Stimulated activated naive B cell treated with anti-CD40 and anti-IgM and Interleukin-4, amounts not matched to agents 10 μg/mL and 1 μg/mL and 100 μg/mL, for 72 hours (primary cell): ENCODE measurements at regions not wholly inside any gene's neighbourhood (a gene's known extent, or its start where the extent isn't known, plus 50 kb on each side); places are given as distances from the start of the nearest gene placed in this dataset.
"Not testable (repeated sequence)": the region's sequence is repeated elsewhere in the genome, so short reads cannot be mapped to it uniquely, and the experiment has no call there.

Experiments used
- ATAC-seq, 2 donors: fragments of 150-1000 bp; cut with Tn5 transposase; replicated peaks; 2 replicates each; pipeline ENCODE4 v1.10.0; 2021; ENCODE audit warnings: moderate library complexity in 1 of 2
- DNase-seq: peaks from one replicate; pipeline ENCODE4 v3.0.0; 2021
- H3K27ac Mint-ChIP-seq: one replicate; pipeline ENCODE4 v1.8.0; 2022; ENCODE audit warnings: mild to moderate bottlenecking, mixed read lengths
- H3K27me3 Mint-ChIP-seq, 2 donors: one replicate each; pipeline ENCODE4 v1.8.0; 2022; ENCODE audit warnings: mixed read lengths in 2 of 2
- H3K36me3 Mint-ChIP-seq, 2 donors: one replicate each; pipeline ENCODE4 v1.8.0; 2022; ENCODE audit warnings: mixed read lengths in 2 of 2, mild to moderate bottlenecking in 1 of 2
- H3K4me1 Mint-ChIP-seq, 2 donors: one replicate each; pipeline ENCODE4 v1.8.0; 2022; ENCODE audit warnings: mixed read lengths in 2 of 2, mild to moderate bottlenecking in 1 of 2
- H3K4me3 Mint-ChIP-seq, 2 donors: one replicate each; pipeline ENCODE4 v1.8.0; 2022; ENCODE audit warnings: mild to moderate bottlenecking in 2 of 2, mixed read lengths in 2 of 2, moderate library complexity in 1 of 2
- H3K9me3 Mint-ChIP-seq, 2 donors: one replicate each; pipeline ENCODE4 v1.8.0; 2022; ENCODE audit warnings: mixed read lengths in 2 of 2, mild to moderate bottlenecking in 1 of 2

GRCh38 chr9:87187656-87188055 is 240.3 kb upstream of the GAS1 start:
- DNase-seq (no peak), ATAC-seq (no peak)
- H3K36me3 Mint-ChIP-seq = no peaks in the 10 kb centered on the region
- H3K9me3 Mint-ChIP-seq = peaks cover 0 to 2% of the 10 kb centered on the region in 2 donors
- no peak overlapping the region for H3K27ac Mint-ChIP-seq
- H3K27me3 Mint-ChIP-seq = no peaks in the 10 kb centered on the region
- no peaks in the 10 kb centered on the region for H3K4me1 Mint-ChIP-seq
- H3K4me3 Mint-ChIP-seq = no peak overlapping the region

GRCh38 chr9:87189006-87189405 is 241.7 kb upstream of the GAS1 start:
- Mint-ChIP-seq H3K27ac (no peak overlapping the region), H3K36me3 (no peaks in the 10 kb centered on the region), H3K4me1 (no peaks in the 10 kb centered on the region), H3K4me3 (no peak overlapping the region), H3K9me3 (no peaks in the 10 kb centered on the region), H3K27me3 (no peaks in the 10 kb centered on the region)
- ATAC-seq (no peak), DNase-seq (no peak)

- Mint-ChIP-seq H3K9me3 (no peaks in the 10 kb centered on the region), H3K4me1 (no peaks in the 10 kb centered on the region), H3K27ac (no peak overlapping the region), H3K27me3 (no peaks in the 10 kb centered on the region), H3K36me3 (no peaks in the 10 kb centered on the region), H3K4me3 (no peak overlapping the region)
- no peak for DNase-seq
- ATAC-seq = no peak
Measured at GRCh38 chr9:87193151-87193550, 245.8 kb upstream of the GAS1 start.

DNA sequence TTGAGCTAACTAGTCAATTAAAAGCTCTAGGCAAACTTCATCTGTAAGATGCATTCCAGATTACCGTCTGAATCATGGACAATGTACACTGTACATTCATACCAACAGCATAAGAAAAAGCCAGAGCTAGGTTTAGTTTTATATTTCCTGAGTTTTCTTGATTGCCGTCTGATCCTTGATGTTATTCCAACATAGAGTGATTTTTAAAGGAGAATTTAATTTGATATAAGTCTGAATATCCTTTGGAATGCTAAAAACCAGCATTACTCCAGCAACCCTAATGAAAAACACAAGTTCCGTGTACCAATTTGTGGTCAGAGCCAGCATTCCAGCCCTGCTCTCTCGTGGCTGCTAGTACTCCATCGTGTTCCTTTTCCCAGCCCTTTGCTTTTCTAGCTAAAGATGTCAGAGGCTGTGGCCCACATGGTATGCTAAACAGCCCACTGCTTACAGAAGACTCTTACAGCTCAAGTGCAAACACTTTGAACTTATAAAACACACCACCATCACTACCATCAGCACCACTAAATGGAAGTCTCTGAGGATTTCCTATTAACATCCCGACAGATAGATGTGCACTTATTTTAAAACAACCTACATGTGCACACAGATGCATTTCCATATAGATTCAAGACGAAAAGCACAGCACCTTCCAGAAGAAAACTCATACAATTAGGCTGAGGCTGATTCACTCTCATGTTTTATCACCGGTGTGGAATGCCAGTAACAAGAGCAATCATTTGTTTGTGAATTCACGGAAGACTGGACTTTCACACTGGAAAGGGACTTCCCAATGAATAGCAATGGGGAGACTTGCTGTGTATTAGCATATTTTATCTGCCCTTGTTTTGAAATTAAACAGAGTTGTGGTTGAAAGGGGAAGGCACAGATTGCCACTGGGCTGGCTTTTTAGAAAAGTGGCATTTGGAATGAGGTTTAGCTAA is 246.9 kb upstream of the GAS1 start:
- Mint-ChIP-seq H3K4me3 (no peak overlapping the region), H3K9me3 (no peaks in the 10 kb centered on the region), H3K4me1 (no peaks in the 10 kb centered on the region), H3K27ac (no peak overlapping the region), H3K27me3 (no peaks in the 10 kb centered on the region), H3K36me3 (no peaks in the 10 kb centered on the region)
- no peak for ATAC-seq
- DNase-seq = no peak

- no peak for ATAC-seq
Measured at GRCh38 chr9:87195306-87195705, 248.0 kb upstream of the GAS1 start.

DNA sequence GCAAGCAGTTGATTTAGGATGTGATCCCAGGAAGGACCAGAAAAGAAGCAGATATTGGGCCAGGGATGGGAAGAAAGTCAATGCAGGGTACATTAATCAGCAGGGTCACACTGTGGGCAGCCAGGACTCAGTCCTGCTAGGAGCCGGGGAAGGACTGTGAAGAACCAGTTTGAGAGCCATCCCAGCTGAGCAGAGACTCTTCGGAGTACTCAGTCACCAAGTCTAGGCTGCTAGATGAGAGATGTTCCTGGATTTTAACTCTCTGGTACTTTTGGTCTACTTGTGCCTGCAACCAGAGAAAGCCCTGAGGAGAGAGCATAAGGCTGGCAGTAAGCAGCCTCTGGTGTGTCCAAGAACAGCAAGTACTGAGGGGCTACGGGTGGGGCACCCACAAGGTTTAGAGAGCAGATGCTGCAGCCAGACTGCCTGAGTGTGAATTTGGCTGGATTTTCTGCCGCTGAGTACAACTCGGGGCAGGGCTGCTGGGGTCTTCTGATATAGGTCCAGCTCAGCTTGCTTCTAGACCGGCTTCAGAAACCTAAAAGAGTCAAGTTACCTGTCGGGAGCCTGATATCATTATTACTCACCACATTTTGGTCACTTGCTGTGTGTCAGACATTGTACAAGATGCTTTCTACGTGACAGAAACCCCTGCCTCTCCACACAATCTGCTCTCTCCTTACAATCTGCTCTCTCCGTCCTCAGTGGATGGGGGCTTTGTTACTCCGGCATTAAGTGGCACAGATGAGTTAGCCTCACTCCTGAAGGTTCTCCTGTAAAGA is 250.2 kb upstream of the GAS1 start:
- Mint-ChIP-seq H3K27me3 (no peaks in the 10 kb centered on the region), H3K4me1 (no peaks in the 10 kb centered on the region), H3K27ac (no peak overlapping the region), H3K36me3 (no peaks in the 10 kb centered on the region), H3K4me3 (no peak overlapping the region), H3K9me3 (no peaks in the 10 kb centered on the region)
- no peak for ATAC-seq
- DNase-seq = no peak

More at GRCh38 chr9:87195306-87195705, 248.0 kb upstream of the GAS1 start:
- Mint-ChIP-seq H3K4me1 (no peaks in the 10 kb centered on the region), H3K9me3 (no peaks in the 10 kb centered on the region), H3K36me3 (no peaks in the 10 kb centered on the region), H3K4me3 (no peak overlapping the region), H3K27me3 (no peaks in the 10 kb centered on the region), H3K27ac (no peak overlapping the region)
- DNase-seq = no peak

- Mint-ChIP-seq H3K27ac (no peak overlapping the region), H3K4me3 (no peak overlapping the region), H3K36me3 (no peaks in the 10 kb centered on the region), H3K27me3 (no peaks in the 10 kb centered on the region), H3K9me3 (no peaks in the 10 kb centered on the region), H3K4me1 (no peaks in the 10 kb centered on the region)
- DNase-seq (no peak), ATAC-seq (no peak)
Measured at GRCh38 chr9:87198716-87199115, 251.4 kb upstream of the GAS1 start.

- Mint-ChIP-seq H3K36me3 (no peaks in the 10 kb centered on the region), H3K9me3 (no peaks in the 10 kb centered on the region), H3K4me1 (no peaks in the 10 kb centered on the region), H3K27me3 (no peaks in the 10 kb centered on the region), H3K4me3 (no peak overlapping the region), H3K27ac (no peak overlapping the region)
- ATAC-seq (no peak), DNase-seq (no peak)
Measured at GRCh38 chr9:87199278-87199677, 252.0 kb upstream of the GAS1 start.

DNA sequence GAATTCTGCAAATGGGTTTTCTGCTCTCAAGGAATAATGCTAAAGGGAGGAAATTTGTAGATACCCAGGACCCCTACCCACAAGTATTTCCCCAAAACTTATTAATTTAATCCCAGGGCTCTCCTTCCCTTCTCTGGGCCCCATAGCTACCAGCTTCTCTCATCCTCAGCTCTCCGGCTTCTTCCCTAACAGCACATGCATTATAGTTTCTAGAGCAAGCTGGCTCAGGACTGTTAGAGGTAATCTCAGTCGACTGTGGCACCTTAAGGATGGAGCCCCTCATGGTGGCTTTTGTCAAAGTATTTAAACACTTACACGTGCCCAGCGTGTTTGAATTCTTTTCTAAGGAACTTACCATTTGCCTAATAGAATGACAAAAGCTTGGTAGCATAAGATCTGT is 252.5 kb upstream of the GAS1 start:
- Mint-ChIP-seq H3K36me3 (no peaks in the 10 kb centered on the region), H3K9me3 (no peaks in the 10 kb centered on the region)

DNA sequence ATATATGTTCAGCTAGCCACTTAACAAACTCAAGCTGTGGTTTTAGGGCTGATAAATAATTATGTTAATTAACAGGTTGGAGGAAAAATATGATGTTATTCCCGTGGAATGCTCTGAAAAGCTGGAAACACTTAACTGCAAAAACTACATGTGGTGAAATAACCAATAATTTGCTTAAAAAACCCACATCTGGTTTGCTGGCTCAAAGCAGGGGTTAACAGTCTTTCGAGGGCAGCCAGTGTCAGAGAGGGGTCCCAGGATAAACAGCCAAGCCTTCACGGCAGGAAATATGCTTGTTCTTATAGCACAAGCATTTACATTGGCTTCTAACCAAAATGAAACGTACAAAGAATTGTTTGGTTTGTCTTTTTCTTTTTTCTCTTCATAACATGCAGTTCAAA is 254.0 kb upstream of the GAS1 start:
- H3K27me3 Mint-ChIP-seq = no peaks in the 10 kb centered on the region
- peaks cover 0 to 4% of the 10 kb centered on the region in 2 donors for H3K9me3 Mint-ChIP-seq
- no peak overlapping the region for H3K27ac Mint-ChIP-seq
- DNase-seq (no peak), ATAC-seq (no peak)
- no peaks in the 10 kb centered on the region for H3K4me1 Mint-ChIP-seq
- no peak overlapping the region for H3K4me3 Mint-ChIP-seq
- H3K36me3 Mint-ChIP-seq = no peaks in the 10 kb centered on the region

More for the DNA sequence above, 252.5 kb upstream of the GAS1 start:
- ATAC-seq (no peak), DNase-seq (no peak)
- no peak overlapping the region for H3K4me3 Mint-ChIP-seq
- no peak overlapping the region for H3K27ac Mint-ChIP-seq
- H3K4me1 Mint-ChIP-seq = no peaks in the 10 kb centered on the region
- no peaks in the 10 kb centered on the region for H3K27me3 Mint-ChIP-seq

GRCh38 chr9:87206064-87206661 is 258.9 kb upstream of the GAS1 start:
- H3K4me1 Mint-ChIP-seq = no peaks in the 10 kb centered on the region
- H3K9me3 Mint-ChIP-seq = peaks cover 2 to 4% of the 10 kb centered on the region in 2 donors
- no peak overlapping the region for H3K4me3 Mint-ChIP-seq
- DNase-seq (no peak), ATAC-seq (no peak)
- no peak overlapping the region for H3K27ac Mint-ChIP-seq
- H3K36me3 Mint-ChIP-seq = no peaks in the 10 kb centered on the region
- no peaks in the 10 kb centered on the region for H3K27me3 Mint-ChIP-seq

DNA sequence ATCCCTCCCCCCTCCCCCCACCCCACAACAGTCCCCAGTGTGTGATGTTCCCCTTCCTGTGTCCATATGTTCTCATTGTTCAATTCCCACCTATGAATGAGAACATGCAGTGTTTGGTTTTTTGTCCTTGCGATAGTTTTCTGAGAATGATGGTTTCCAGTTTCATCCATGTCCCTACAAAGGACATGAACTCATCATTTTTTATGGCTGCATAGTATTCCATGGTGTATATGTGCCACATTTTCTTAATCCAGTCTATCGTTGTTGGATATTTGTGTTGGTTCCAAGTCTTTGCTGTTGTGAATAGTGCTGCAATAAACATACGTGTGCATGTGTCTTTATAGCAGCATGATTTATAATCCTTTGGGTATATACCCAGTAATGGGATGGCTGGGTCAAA is 263.4 kb upstream of the GAS1 start:
- not testable (repeated sequence) for H3K27me3 Mint-ChIP-seq, DNase-seq, H3K4me3 Mint-ChIP-seq

DNA sequence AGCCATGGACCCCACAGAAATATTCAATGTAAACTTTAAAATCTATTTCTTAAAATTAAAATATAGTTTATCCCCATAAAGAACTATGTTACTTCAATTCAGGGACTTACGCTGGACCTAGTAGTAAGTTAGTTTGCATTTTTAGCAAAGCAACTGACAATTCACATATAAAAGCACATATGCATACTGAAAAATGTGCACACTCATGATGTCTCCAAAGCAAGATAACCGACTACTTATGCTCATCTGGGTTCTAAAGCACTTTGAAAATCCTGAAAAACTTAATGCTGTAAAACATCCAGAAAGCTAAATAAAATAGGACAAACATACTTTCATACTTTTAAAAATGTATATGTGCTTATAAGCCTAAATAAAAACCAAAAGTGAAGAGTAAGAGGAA is 264.4 kb upstream of the GAS1 start:
- Mint-ChIP-seq H3K27ac (no peak overlapping the region), H3K9me3 (peaks cover 0 to 2% of the 10 kb centered on the region in 2 donors), H3K27me3 (no peaks in the 10 kb centered on the region), H3K36me3 (no peaks in the 10 kb centered on the region), H3K4me3 (no peak overlapping the region), H3K4me1 (no peaks in the 10 kb centered on the region)
- DNase-seq (no peak), ATAC-seq (no peak)

More for the DNA sequence above, 263.4 kb upstream of the GAS1 start:
- H3K4me1 Mint-ChIP-seq, ATAC-seq, H3K9me3 Mint-ChIP-seq, H3K36me3 Mint-ChIP-seq, H3K27ac Mint-ChIP-seq: not testable (repeated sequence)

DNA sequence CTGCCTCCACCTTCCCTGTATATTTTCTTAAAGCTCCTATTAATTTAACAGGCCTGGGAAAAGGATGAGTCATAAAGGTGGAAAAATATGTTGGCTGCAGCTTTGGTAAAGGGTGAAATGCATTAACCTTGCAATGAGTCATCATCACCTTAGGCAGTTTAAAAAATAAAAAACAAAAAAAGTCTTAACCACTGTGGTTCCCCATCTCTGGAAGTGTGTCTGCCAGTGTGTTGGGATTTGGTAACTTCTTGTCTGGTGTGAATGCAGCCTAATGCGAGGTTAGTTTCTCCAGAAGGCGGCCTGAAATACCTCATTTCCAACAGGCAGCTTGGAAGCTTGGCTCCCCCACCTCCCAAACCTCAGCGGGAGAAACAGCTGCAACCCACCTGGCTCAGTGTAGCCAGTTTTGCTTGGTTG is 265.3 kb upstream of the GAS1 start:
- ATAC-seq (no peak), DNase-seq (no peak)
- Mint-ChIP-seq H3K4me1 (no peaks in the 10 kb centered on the region), H3K4me3 (no peak overlapping the region), H3K9me3 (no peaks in the 10 kb centered on the region), H3K36me3 (no peaks in the 10 kb centered on the region), H3K27ac (no peak overlapping the region), H3K27me3 (peaks cover 0 to 6% of the 10 kb centered on the region in 2 donors)
